ENCODE measurements at regions not wholly inside any gene's neighbourhood (a gene's known extent, or its start where the extent isn't known, plus 50 kb on each side); places are given as distances from the start of the nearest gene placed in this dataset.

DNA sequence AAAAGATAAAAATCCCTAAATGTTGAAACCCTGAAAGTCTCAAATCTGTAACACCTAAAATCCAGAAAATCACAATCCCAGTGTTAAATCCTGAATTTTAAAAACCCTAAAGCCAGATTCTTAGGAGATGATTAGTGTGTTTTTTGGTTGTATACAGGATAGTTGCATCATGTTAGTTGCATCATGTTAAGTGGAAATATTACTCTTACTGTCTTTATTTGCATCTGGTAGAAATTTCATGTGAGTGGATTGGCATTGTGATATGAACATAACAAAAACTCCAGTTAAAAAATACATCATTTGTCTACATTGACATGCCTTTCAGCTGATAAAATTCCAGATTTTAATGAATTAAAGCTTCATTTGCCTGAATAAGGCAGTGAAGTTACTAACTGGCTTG is 683.1 kb upstream of the ACVR2A start:
- Histone ChIP-seq H3K79me2 (ENCODE audit: control insufficient read depth, insufficient read depth, low read length) (no peaks in the 10 kb centered on the region), H3K4me1 (ENCODE audit: control insufficient read depth, extremely low read depth, insufficient read depth, low read length) (no peaks in the 10 kb centered on the region), H3K9me3 (ENCODE audit: control insufficient read depth, insufficient read depth, low read depth, low read length) (no peaks in the 10 kb centered on the region), H3K4me3 (replicated peaks in 1 of 4; ENCODE audit: control extremely low read depth in 1 of 4, insufficient read depth in 1 of 4, low read depth in 3 of 4, low read length in 4 of 4) (no peak overlapping the region), H4K20me1 (ENCODE audit: control insufficient read depth, extremely low read depth, insufficient read depth, low read length) (no peaks in the 10 kb centered on the region), H2AFZ (ENCODE audit: low read length) (no peak overlapping the region), H3K9ac (ENCODE audit: insufficient read depth, low read length) (no peak overlapping the region), H3K27ac (ENCODE audit: insufficient read depth, low read length) (no peak overlapping the region), H3K27me3 (ENCODE audit: control insufficient read depth, insufficient read depth, low read length) (no peaks in the 10 kb centered on the region), H3K36me3 (ENCODE audit: control insufficient read depth, insufficient read depth, low read length) (no peaks in the 10 kb centered on the region), H3K4me2 (ENCODE audit: extremely low read depth, insufficient read depth, low read length) (no peak overlapping the region)
- TF ChIP-seq CTCF (conservative IDR thresholded peaks at IDR 0.05 in 1 of 2, IDR thresholded peaks at IDR 0.05 in 1 of 2; ENCODE audit: low read depth in 1 of 2, low read length in 2 of 2) (no peak), EZH2 (IDR thresholded peaks at IDR 0.05; ENCODE audit: low read length, missing control alignments) (no peak)
- DNase-seq (ENCODE audit: low read depth in 2 of 2), result peak in 1 of 2 donors; percentile 50

GRCh38 chr2:147156970-147157369 is 687.9 kb upstream of the ACVR2A start:
- no peak overlapping the region for H3K4me2 ChIP-seq (ENCODE audit: extremely low read depth, insufficient read depth, low read length)

GRCh38 chr2:147150241-147150635 is 694.6 kb upstream of the ACVR2A start:
- Histone ChIP-seq H3K4me1 (ENCODE audit: control insufficient read depth, extremely low read depth, insufficient read depth, low read length) (no peaks in the 10 kb centered on the region), H2AFZ (ENCODE audit: low read length) (no peak overlapping the region), H3K36me3 (ENCODE audit: control insufficient read depth, insufficient read depth, low read length) (no peaks in the 10 kb centered on the region), H3K9me3 (ENCODE audit: control insufficient read depth, insufficient read depth, low read depth, low read length) (no peaks in the 10 kb centered on the region), H3K27ac (ENCODE audit: insufficient read depth, low read length) (no peak overlapping the region), H3K4me3 (replicated peaks in 1 of 4; ENCODE audit: control extremely low read depth in 1 of 4, insufficient read depth in 1 of 4, low read depth in 3 of 4, low read length in 4 of 4) (no peak overlapping the region), H3K79me2 (ENCODE audit: control insufficient read depth, insufficient read depth, low read length) (no peaks in the 10 kb centered on the region), H4K20me1 (ENCODE audit: control insufficient read depth, extremely low read depth, insufficient read depth, low read length) (no peaks in the 10 kb centered on the region), H3K4me2 (ENCODE audit: extremely low read depth, insufficient read depth, low read length) (no peak overlapping the region), H3K27me3 (ENCODE audit: control insufficient read depth, insufficient read depth, low read length) (no peaks in the 10 kb centered on the region), H3K9ac (ENCODE audit: insufficient read depth, low read length) (no peak overlapping the region)
- TF ChIP-seq EZH2 (IDR thresholded peaks at IDR 0.05; ENCODE audit: low read length, missing control alignments) (no peak), CTCF (conservative IDR thresholded peaks at IDR 0.05 in 1 of 2, IDR thresholded peaks at IDR 0.05 in 1 of 2; ENCODE audit: low read depth in 1 of 2, low read length in 2 of 2) (no peak)
- DNase-seq (ENCODE audit: low read depth in 2 of 2), result no peak

More at GRCh38 chr2:147156970-147157369, 687.9 kb upstream of the ACVR2A start:
- no peak overlapping the region for H2AFZ ChIP-seq (ENCODE audit: low read length)
- no peaks in the 10 kb centered on the region for H3K36me3 ChIP-seq (ENCODE audit: control insufficient read depth, insufficient read depth, low read length)
- H3K9ac ChIP-seq (ENCODE audit: insufficient read depth, low read length), result no peak overlapping the region
- H3K4me3 ChIP-seq (replicated peaks in 1 of 4; ENCODE audit: control extremely low read depth in 1 of 4, insufficient read depth in 1 of 4, low read depth in 3 of 4, low read length in 4 of 4), result no peak overlapping the region
- TF ChIP-seq CTCF (conservative IDR thresholded peaks at IDR 0.05 in 1 of 2, IDR thresholded peaks at IDR 0.05 in 1 of 2; ENCODE audit: low read depth in 1 of 2, low read length in 2 of 2), result no peak
- no peak for TF ChIP-seq EZH2 (IDR thresholded peaks at IDR 0.05; ENCODE audit: low read length, missing control alignments)
- no peaks in the 10 kb centered on the region for H3K4me1 ChIP-seq (ENCODE audit: control insufficient read depth, extremely low read depth, insufficient read depth, low read length)
- DNase-seq (ENCODE audit: low read depth in 2 of 2), result no peak
- H3K79me2 ChIP-seq (ENCODE audit: control insufficient read depth, insufficient read depth, low read length), result no peaks in the 10 kb centered on the region
- no peaks in the 10 kb centered on the region for H3K27me3 ChIP-seq (ENCODE audit: control insufficient read depth, insufficient read depth, low read length)
- H4K20me1 ChIP-seq (ENCODE audit: control insufficient read depth, extremely low read depth, insufficient read depth, low read length), result no peaks in the 10 kb centered on the region
- no peaks in the 10 kb centered on the region for H3K9me3 ChIP-seq (ENCODE audit: control insufficient read depth, insufficient read depth, low read depth, low read length)
- H3K27ac ChIP-seq (ENCODE audit: insufficient read depth, low read length), result no peak overlapping the region

All from fibroblast of lung (primary cell).